ENCODE measurements at regions not wholly inside any gene's neighbourhood (a gene's known extent, or its start where the extent isn't known, plus 50 kb on each side); places are given as distances from the start of the nearest gene placed in this dataset.

GRCh38 chr10:63759335-63759734 is 238.1 kb downstream of the REEP3 start:
- no peak for TF ChIP-seq CTCF (IDR thresholded peaks at IDR 0.05; ENCODE audit: extremely low read depth, missing control alignments)
- DNase-seq (ENCODE audit: low spot score) = no peak

- no peak for DNase-seq (ENCODE audit: low spot score)
- no peak for TF ChIP-seq CTCF (IDR thresholded peaks at IDR 0.05; ENCODE audit: extremely low read depth, missing control alignments)
These were observed 239.0 kb downstream of the REEP3 start for GRCh38 chr10:63760034-63760707.

GRCh38 chr10:63760708-63761047 is 239.5 kb downstream of the REEP3 start:
- no peak for TF ChIP-seq CTCF (IDR thresholded peaks at IDR 0.05; ENCODE audit: extremely low read depth, missing control alignments)
- no peak for DNase-seq (ENCODE audit: low spot score)

GRCh38 chr10:63761243-63761642 is 240.0 kb downstream of the REEP3 start:
- TF ChIP-seq CTCF (IDR thresholded peaks at IDR 0.05; ENCODE audit: extremely low read depth, missing control alignments) = no peak
- no peak for DNase-seq (ENCODE audit: low spot score)

GRCh38 chr10:63763744-63764143 is 242.5 kb downstream of the REEP3 start:
- no peak for TF ChIP-seq CTCF (IDR thresholded peaks at IDR 0.05; ENCODE audit: extremely low read depth, missing control alignments)
- no peak for DNase-seq (ENCODE audit: low spot score)

GRCh38 chr10:63765126-63765525 is 243.9 kb downstream of the REEP3 start:
- no peak for TF ChIP-seq CTCF (IDR thresholded peaks at IDR 0.05; ENCODE audit: extremely low read depth, missing control alignments)
- DNase-seq (ENCODE audit: low spot score) = no peak

GRCh38 chr10:63766745-63767137 is 245.5 kb downstream of the REEP3 start:
- no peak for DNase-seq (ENCODE audit: low spot score)

More at GRCh38 chr10:63766745-63767137, 245.5 kb downstream of the REEP3 start:
- TF ChIP-seq CTCF (IDR thresholded peaks at IDR 0.05; ENCODE audit: extremely low read depth, missing control alignments) = no peak

Measured in GM20000 (cell line).